ENCODE measurements at regions not wholly inside any gene's neighbourhood (a gene's known extent, or its start where the extent isn't known, plus 50 kb on each side); places are given as distances from the start of the nearest gene placed in this dataset.

GRCh38 chr13:99827011-99827772, 144.4 kb downstream of the ZIC5 start:
- intact Hi-C loops (cut with DNase I) = no loop called here
- DNase-seq = no peak
- Histone ChIP-seq H3K4me1 (no peaks in the 10 kb centered on the region), H3K4me3 (no peak overlapping the region), H3K9me3 (no peaks in the 10 kb centered on the region), H3K36me3 (no peaks in the 10 kb centered on the region), H3K27ac (no peak overlapping the region), H3K27me3 (no peaks in the 10 kb centered on the region)
- no peak for ATAC-seq
- TF ChIP-seq CTCF (IDR thresholded peaks at IDR 0.05) = no peak

DNA sequence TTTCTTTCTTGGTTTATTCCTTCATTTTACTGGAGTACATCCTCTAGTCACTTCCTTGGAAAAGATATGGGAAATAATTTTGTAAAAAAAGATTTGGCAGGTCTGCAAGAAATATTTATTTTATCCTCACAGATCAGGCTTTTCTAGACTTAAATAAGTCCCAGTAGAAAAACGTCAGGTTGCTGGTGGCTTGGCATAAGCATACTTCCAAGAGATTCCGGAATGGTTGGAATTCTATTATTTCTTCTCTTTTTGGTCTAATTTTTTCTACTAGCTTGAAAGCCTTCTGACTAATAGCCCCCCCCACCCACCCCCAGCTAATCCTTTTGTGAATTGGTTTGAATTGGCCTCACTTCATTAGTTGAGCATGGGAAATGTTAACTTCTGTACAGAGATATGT, 147.6 kb downstream of the ZIC5 start:
- no peak for DNase-seq
- Histone ChIP-seq H3K4me1 (no peaks in the 10 kb centered on the region), H3K36me3 (no peaks in the 10 kb centered on the region), H3K4me3 (no peak overlapping the region), H3K9me3 (no peaks in the 10 kb centered on the region), H3K27me3 (no peaks in the 10 kb centered on the region), H3K27ac (no peak overlapping the region)
- no peak for ATAC-seq
- intact Hi-C loops (cut with DNase I) = no loop called here
- no peak for TF ChIP-seq CTCF (IDR thresholded peaks at IDR 0.05)

GRCh38 chr13:99822820-99823219, 148.7 kb downstream of the ZIC5 start:
- no peak overlapping the region for H3K4me3 ChIP-seq
- H3K9me3 ChIP-seq = no peaks in the 10 kb centered on the region
- TF ChIP-seq CTCF (IDR thresholded peaks at IDR 0.05) = no peak
- intact Hi-C loops (cut with DNase I) = no loop called here
- no peaks in the 10 kb centered on the region for H3K4me1 ChIP-seq
- ATAC-seq (no peak), DNase-seq (no peak)
- no peak overlapping the region for H3K27ac ChIP-seq
- no peaks in the 10 kb centered on the region for H3K36me3 ChIP-seq
- H3K27me3 ChIP-seq = no peaks in the 10 kb centered on the region

GRCh38 chr13:99821741-99822140, 149.8 kb downstream of the ZIC5 start:
- no peaks in the 10 kb centered on the region for H3K9me3 ChIP-seq
- no peaks in the 10 kb centered on the region for H3K27me3 ChIP-seq
- DNase-seq = no peak
- H3K4me3 ChIP-seq = no peak overlapping the region
- ATAC-seq = no peak
- no peaks in the 10 kb centered on the region for H3K36me3 ChIP-seq
- no peak for TF ChIP-seq CTCF (IDR thresholded peaks at IDR 0.05)
- intact Hi-C loops (cut with DNase I) = no loop called here
- no peak overlapping the region for H3K27ac ChIP-seq
- H3K4me1 ChIP-seq = no peaks in the 10 kb centered on the region

- no peak for TF ChIP-seq CTCF (IDR thresholded peaks at IDR 0.05)
- intact Hi-C loops (cut with DNase I) = no loop called here
- DNase-seq = no peak
- Histone ChIP-seq H3K4me1 (no peaks in the 10 kb centered on the region), H3K27ac (no peak overlapping the region), H3K27me3 (no peaks in the 10 kb centered on the region), H3K4me3 (no peak overlapping the region), H3K36me3 (no peaks in the 10 kb centered on the region), H3K9me3 (no peaks in the 10 kb centered on the region)
- no peak for ATAC-seq
Observed at GRCh38 chr13:99819967-99820366, 151.6 kb downstream of the ZIC5 start.

DNA sequence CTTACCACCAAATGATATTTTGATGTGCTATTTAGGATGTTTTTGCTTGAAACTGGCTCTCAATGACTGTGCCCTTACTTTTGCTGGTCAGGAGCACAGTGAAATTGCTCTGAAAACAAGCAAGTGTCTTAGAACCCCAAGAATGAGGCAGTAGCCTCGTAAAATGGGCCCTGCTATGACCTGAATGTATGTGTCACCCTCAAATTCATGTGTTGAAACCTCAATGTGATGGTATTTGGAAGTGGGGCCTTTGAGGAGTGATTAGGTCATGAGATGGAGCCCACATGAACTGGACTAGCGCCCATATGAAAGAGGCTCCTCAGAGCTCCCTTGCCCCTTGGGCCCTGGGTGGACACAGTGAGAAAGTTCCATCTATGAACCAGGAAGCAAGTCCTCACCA, 155.2 kb downstream of the ZIC5 start:
- H3K27me3 ChIP-seq = no peaks in the 10 kb centered on the region
- ATAC-seq (no peak), DNase-seq (no peak)
- H3K27ac ChIP-seq = no peak overlapping the region
- intact Hi-C loops (cut with DNase I) = no loop called here
- H3K36me3 ChIP-seq = no peaks in the 10 kb centered on the region
- H3K4me1 ChIP-seq = no peaks in the 10 kb centered on the region
- no peaks in the 10 kb centered on the region for H3K9me3 ChIP-seq
- no peak overlapping the region for H3K4me3 ChIP-seq
- no peak for TF ChIP-seq CTCF (IDR thresholded peaks at IDR 0.05)

All from upper lobe of right lung (tissue), 1 donor.